Left ventricle myocardium inferior (tissue), 1 donor: ENCODE measurements at regions not wholly inside any gene's neighbourhood (a gene's known extent, or its start where the extent isn't known, plus 50 kb on each side); places are given as distances from the start of the nearest gene placed in this dataset.

Source experiments
- DNase-seq: peaks from one replicate; pipeline ENCODE4 v3.0.0-alpha.2; 2020
- H3K27ac ChIP-seq: fragments of 200-600 bp; replicated peaks from 2 replicates; pipeline ENCODE4 v1.8.0; 2021
- H3K27me3 ChIP-seq: fragments of 200-600 bp; 2 replicates; pipeline ENCODE4 v1.8.0; 2021; ENCODE audit warnings: low read depth
- H3K36me3 ChIP-seq: fragments of 200-600 bp; 2 replicates; pipeline ENCODE4 v1.8.0; 2021
- H3K4me1 ChIP-seq: fragments of 200-600 bp; 2 replicates; pipeline ENCODE4 v1.8.0; 2021
- H3K4me3 ChIP-seq: fragments of 200-600 bp; 2 replicates; pipeline ENCODE4 v1.8.0; 2021; ENCODE audit warnings: mild to moderate bottlenecking, moderate library complexity
- H3K9me3 ChIP-seq: fragments of 200-600 bp; replicated peaks from 2 replicates; pipeline ENCODE4 v1.8.0; 2021
- intact Hi-C: fragments of 100-400 bp; cut with micrococcal nuclease; formaldehyde crosslinking; loops from one replicate; pipeline ENCODE4 v1.11.0; 2022
- TF ChIP-seq, protein P1 (sequence below): fragments of 200-600 bp; IDR thresholded peaks from 2 replicates; pipeline ENCODE4 v1.8.0; 2021; ENCODE audit warnings: antibody characterized with exemption, mild to moderate bottlenecking, borderline replicate concordance
- donor health status: DM: no; HTN: yes; CAD: no; lungs with severe emphysema.

DNA sequence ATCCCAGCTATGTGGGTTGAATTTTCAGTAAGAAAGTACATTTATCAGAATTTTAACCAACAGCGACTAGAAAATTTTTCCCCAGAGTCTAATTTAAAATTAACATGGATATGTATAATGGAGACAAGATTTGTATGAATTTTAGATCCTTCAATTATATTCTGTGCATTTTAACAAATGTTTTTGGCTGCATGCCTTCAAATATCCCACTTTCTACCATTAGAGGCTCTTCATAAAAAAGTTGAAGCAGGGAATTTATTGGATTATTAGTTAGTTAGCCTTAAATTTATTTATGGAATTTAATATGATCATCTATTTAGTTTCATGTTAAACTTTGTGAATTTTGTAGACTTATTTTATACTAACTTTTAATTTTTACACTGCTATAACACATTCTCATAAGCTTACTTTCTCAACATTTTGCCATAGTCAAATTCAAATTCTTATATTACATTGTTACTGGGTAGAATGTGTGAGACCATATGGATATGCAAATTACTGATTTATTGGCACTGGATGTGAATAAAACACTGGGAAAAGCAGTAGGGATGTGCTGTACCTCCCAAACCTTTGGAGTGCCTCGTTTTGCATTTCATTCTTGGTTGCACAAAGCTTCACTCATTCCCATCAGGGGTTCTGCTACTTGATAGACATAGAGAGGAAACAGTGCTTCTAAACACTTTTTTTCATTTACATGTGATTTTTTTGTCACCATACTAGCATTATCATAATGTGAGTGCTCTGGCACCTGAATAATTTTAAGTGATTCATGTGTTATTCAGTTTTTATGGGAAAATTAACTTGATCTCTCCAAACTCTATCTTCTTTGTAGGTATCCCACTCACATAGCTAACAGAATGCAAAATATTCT is 491.8 kb upstream of the COX7C start:
- Histone ChIP-seq H3K27me3 (no peaks in the 10 kb centered on the region), H3K4me3 (no peak overlapping the region), H3K27ac (no peak overlapping the region), H3K4me1 (no peaks in the 10 kb centered on the region), H3K9me3 (no peaks in the 10 kb centered on the region), H3K36me3 (no peaks in the 10 kb centered on the region)
- intact Hi-C loops: no loop called here
- no peak for DNase-seq
- TF ChIP-seq, protein P1, sequence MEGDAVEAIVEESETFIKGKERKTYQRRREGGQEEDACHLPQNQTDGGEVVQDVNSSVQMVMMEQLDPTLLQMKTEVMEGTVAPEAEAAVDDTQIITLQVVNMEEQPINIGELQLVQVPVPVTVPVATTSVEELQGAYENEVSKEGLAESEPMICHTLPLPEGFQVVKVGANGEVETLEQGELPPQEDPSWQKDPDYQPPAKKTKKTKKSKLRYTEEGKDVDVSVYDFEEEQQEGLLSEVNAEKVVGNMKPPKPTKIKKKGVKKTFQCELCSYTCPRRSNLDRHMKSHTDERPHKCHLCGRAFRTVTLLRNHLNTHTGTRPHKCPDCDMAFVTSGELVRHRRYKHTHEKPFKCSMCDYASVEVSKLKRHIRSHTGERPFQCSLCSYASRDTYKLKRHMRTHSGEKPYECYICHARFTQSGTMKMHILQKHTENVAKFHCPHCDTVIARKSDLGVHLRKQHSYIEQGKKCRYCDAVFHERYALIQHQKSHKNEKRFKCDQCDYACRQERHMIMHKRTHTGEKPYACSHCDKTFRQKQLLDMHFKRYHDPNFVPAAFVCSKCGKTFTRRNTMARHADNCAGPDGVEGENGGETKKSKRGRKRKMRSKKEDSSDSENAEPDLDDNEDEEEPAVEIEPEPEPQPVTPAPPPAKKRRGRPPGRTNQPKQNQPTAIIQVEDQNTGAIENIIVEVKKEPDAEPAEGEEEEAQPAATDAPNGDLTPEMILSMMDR: no peak

- Histone ChIP-seq H3K36me3 (no peaks in the 10 kb centered on the region), H3K27ac (no peak overlapping the region), H3K9me3 (no peaks in the 10 kb centered on the region), H3K4me1 (no peaks in the 10 kb centered on the region), H3K27me3 (no peaks in the 10 kb centered on the region), H3K4me3 (no peak overlapping the region)
- TF ChIP-seq, protein P1: no peak
- no peak for DNase-seq
- intact Hi-C loops: no loop called here
These were observed 490.0 kb upstream of the COX7C start for GRCh38 chr5:86127696-86128095.

DNA sequence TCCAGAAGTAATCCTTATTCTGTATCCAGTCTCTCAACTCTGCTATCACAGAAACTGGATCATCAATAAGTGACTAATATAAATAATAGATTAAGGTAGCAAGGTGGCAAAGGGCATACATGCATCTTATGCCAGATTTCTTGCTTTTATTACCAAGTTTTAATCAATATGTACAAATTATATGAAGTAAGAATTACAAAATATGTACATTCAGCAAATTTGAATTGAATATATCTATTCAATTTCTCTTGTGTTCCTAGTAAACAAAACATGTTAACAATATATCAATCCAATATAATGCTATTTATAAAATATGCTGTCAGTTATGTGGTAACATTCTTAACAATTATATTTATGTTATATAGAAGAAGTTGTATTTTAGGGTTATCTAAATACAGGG is 488.7 kb upstream of the COX7C start:
- H3K9me3 ChIP-seq: no peaks in the 10 kb centered on the region
- no peaks in the 10 kb centered on the region for H3K36me3 ChIP-seq
- H3K4me1 ChIP-seq: no peaks in the 10 kb centered on the region
- no peak overlapping the region for H3K27ac ChIP-seq
- no peak overlapping the region for H3K4me3 ChIP-seq
- intact Hi-C loops: no loop called here
- H3K27me3 ChIP-seq: no peaks in the 10 kb centered on the region
- TF ChIP-seq, protein P1: no peak
- DNase-seq: no peak

- Histone ChIP-seq H3K27ac (no peak overlapping the region), H3K27me3 (no peaks in the 10 kb centered on the region), H3K36me3 (no peaks in the 10 kb centered on the region), H3K4me1 (no peaks in the 10 kb centered on the region), H3K9me3 (no peaks in the 10 kb centered on the region), H3K4me3 (no peak overlapping the region)
- intact Hi-C loops: no loop called here
- TF ChIP-seq, protein P1: no peak
- no peak for DNase-seq
These were observed 480.4 kb upstream of the COX7C start for GRCh38 chr5:86137297-86137696.

DNA sequence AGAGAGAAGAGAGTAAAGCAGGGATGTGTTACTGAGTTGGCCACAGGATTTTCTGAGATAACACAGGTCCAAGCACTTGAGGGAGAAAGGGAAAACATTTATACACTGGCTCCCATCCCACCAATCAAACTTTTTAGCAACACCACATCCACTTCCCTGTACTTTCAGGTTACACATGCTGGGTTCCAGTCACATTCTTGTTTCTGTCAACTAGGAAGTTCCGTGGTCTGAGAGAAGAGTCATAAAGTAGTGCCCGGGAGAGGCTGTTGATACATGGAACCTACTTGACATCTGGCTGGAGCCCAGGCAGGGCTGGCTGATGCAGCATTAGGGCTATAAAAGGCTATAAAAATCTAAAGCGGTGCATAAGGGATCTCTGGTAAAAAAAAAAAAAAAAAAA is 473.9 kb upstream of the COX7C start:
- Histone ChIP-seq H3K27ac (no peak overlapping the region), H3K27me3 (no peaks in the 10 kb centered on the region), H3K9me3 (peaks cover 3% of the 10 kb centered on the region), H3K4me3 (no peak overlapping the region), H3K4me1 (no peaks in the 10 kb centered on the region), H3K36me3 (no peaks in the 10 kb centered on the region)
- intact Hi-C loops: no loop called here
- TF ChIP-seq, protein P1: no peak
- no peak for DNase-seq
